Omental fat pad (tissue), 3 donors: ENCODE measurements at regions not wholly inside any gene's neighbourhood (a gene's known extent, or its start where the extent isn't known, plus 50 kb on each side); places are given as distances from the start of the nearest gene placed in this dataset.

Experiments
- ATAC-seq: fragments of 150-250 bp; one replicate; pipeline ENCODE4 v1.9.1; 2016; ENCODE audit warnings: mild to moderate bottlenecking, moderate library complexity; ENCODE audit not compliant: low FRiP score
- DNase-seq: peaks from one replicate; pipeline ENCODE4 v3.0.0-alpha.2; 2019; ENCODE audit warnings: low spot score
- TF ChIP-seq, protein P1 (sequence below), 3 donors: fragments of 450-650 bp; IDR thresholded peaks; one replicate each; pipeline ENCODE4 v1.5.1; 2016 to 2017; ENCODE audit warnings: antibody characterized with exemption in 3 of 3, mild to moderate bottlenecking in 3 of 3, moderate library complexity in 2 of 3

DNA sequence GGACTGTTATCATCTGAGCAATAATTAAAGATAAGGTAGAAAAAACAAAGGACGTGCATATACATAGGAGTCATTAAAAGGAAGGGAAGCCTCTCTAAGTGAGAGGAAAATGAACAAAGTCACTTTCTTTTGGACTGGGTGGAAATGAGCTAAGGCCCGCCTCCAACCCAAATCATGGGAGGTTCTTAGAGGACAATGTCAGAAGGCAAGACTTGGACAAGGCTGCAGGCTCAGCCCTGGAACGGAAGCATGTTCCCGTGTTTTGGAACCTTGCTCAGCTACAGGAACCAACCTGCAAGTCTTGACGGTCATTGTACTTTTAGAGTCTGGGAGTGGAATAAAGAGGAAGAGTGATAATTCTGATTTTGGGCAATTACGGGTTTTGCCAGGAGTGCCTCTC lies 59.4 kb upstream of the EPB41L3 start:
- no peak for DNase-seq
- TF ChIP-seq, protein P1, sequence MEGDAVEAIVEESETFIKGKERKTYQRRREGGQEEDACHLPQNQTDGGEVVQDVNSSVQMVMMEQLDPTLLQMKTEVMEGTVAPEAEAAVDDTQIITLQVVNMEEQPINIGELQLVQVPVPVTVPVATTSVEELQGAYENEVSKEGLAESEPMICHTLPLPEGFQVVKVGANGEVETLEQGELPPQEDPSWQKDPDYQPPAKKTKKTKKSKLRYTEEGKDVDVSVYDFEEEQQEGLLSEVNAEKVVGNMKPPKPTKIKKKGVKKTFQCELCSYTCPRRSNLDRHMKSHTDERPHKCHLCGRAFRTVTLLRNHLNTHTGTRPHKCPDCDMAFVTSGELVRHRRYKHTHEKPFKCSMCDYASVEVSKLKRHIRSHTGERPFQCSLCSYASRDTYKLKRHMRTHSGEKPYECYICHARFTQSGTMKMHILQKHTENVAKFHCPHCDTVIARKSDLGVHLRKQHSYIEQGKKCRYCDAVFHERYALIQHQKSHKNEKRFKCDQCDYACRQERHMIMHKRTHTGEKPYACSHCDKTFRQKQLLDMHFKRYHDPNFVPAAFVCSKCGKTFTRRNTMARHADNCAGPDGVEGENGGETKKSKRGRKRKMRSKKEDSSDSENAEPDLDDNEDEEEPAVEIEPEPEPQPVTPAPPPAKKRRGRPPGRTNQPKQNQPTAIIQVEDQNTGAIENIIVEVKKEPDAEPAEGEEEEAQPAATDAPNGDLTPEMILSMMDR (IDR thresholded peaks at IDR 0.05), result no peak
- no peak for ATAC-seq

DNA sequence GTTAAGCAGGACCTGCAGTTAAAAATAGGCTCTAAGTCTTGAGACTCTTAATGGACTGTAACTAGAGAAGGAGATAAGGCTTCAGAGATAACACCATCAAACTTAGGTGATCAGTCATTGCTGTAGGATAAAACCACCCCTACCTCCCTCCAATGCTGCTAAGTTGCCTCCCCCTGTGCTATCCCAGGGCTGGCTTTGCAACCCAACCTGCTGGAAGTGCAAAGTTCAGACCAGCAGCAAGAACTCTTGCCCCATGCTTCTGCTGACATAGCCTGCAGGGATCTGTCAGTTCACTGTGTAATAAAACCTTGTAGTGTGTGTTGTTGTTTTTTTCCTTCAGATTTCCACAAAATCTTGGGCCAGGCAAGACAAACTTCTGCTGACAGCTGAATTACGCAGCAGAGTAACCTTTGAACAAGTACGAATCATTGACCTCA lies 57.4 kb upstream of the EPB41L3 start:
- ATAC-seq, result peak; percentile 59

DNA sequence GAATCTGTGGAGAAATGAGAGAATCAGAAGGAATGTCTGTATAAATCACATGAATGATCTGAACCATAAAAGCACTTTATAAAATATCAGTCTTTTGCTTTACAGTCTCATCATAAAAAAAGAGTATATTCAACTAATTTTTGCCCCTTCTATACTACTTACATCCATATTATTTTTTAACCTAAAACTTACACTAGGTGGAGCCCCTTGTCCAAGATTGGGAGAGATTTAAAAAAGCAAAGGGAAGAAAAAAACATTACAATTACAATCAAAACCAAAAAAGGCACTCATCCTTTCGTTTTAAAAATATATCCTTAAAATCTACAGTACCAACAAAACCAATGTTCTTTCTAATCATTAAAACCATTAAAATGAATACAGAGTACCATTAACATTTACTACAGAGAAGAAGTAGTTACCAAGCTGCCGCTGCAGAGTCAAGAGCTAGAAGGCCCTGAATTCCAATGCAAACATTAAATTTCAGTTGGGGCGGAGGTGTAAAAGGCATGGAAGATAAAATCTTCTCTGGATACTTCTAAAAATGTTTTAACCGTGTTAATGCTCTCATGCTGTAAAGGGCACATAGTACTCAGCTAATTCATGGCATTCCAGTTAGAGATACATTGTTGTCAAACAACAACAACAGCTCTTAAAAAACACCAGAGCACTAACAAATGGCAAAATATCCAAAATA lies 56.7 kb upstream of the EPB41L3 start:
- no peak for DNase-seq
- TF ChIP-seq, protein P1 (IDR thresholded peaks at IDR 0.05), result no peak
- no peak for ATAC-seq

More for the DNA sequence above, 57.4 kb upstream of the EPB41L3 start:
- no peak for DNase-seq
- TF ChIP-seq, protein P1 (IDR thresholded peaks at IDR 0.05), result no peak

DNA sequence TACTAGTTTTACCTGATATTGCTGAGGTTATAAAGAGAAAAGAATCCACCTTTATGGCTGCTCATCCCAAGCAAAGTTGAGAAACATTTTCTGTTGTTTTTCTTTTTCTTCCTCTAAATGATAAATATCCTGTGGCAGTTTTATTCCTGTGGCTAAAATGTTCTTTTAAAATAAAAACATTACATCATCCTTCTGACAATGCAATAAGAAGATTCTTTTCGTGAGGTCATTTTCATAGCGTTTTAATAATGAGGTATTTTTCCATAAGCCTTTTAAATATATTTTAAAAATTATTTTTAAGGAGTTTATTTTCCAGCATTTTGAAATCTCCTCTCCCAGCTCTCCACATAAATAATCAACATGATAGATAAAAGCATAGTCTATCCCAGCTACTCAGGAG lies 52.8 kb upstream of the EPB41L3 start:
- ATAC-seq, result no peak
- no peak for DNase-seq
- TF ChIP-seq, protein P1 (IDR thresholded peaks at IDR 0.05), result no peak
